C4-2B (cell line): ENCODE measurements at regions not wholly inside any gene's neighbourhood (a gene's known extent, or its start where the extent isn't known, plus 50 kb on each side); places are given as distances from the start of the nearest gene placed in this dataset.

Experiments used
- CTCF ChIP-seq: fragments of 450-650 bp; conservative IDR thresholded peaks from 2 replicates; pipeline ENCODE4 v1.5.1; 2017; ENCODE audit warnings: mild to moderate bottlenecking
- ZFX ChIP-seq: fragments of 450-650 bp; IDR thresholded peaks from 2 replicates; pipeline ENCODE4 v1.6.1; 2017

GRCh38 chr7:125804273-125804672, 874.6 kb upstream of the POT1 start:
- TF ChIP-seq CTCF (no peak), ZFX (no peak)
